GM13976 (cell line): ENCODE measurements at regions not wholly inside any gene's neighbourhood (a gene's known extent, or its start where the extent isn't known, plus 50 kb on each side); places are given as distances from the start of the nearest gene placed in this dataset.

Experiments used
- DNase-seq: peaks from one replicate; pipeline ENCODE4 v3.0.0; 2012; ENCODE audit warnings: low spot score
- in situ Hi-C: fragments of 300-500 bp; cut with MboI; formaldehyde crosslinking; loops from one replicate; pipeline ENCODE4 v1.12.0; 2022; ENCODE audit warnings: low sequenced_read_pairs, mixed read lengths, inconsistent platforms; ENCODE audit not compliant: unreplicated experiment
- TF ChIP-seq, protein P1 (sequence below): IDR thresholded peaks from 2 replicates; pipeline ENCODE4 v1.5.1; 2012; ENCODE audit warnings: borderline replicate concordance, mild to moderate bottlenecking; ENCODE audit not compliant: insufficient read depth; ENCODE audit errors: extremely low read depth, missing control alignments, control extremely low read depth

DNA sequence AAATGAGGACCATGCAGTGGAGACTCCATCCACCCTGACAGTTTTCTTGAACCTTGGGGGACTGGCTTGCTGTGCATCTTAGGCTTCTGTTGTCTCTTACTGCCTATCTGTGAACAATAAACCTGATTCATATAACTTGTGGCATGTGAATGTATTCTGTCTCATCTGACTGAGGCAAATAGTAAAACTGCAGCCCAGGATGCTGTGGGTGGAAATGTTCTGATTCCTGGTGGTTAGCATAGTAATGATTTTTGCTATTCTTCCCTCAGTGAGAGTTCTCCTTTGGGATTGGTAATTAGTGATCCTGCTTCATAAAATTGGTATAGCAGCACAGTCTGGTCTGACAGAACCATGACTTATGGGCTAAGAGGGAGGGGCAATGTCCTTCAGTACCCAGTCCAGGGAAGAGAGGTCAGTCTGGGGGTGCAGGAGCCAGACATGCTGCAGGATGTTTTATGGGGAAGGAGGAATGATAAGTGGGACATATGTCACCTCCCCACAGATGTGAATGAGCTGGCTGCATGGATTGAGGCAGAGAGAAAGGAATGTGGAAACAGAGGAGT, 147.1 kb downstream of the OR2B2 start:
- TF ChIP-seq, protein P1, sequence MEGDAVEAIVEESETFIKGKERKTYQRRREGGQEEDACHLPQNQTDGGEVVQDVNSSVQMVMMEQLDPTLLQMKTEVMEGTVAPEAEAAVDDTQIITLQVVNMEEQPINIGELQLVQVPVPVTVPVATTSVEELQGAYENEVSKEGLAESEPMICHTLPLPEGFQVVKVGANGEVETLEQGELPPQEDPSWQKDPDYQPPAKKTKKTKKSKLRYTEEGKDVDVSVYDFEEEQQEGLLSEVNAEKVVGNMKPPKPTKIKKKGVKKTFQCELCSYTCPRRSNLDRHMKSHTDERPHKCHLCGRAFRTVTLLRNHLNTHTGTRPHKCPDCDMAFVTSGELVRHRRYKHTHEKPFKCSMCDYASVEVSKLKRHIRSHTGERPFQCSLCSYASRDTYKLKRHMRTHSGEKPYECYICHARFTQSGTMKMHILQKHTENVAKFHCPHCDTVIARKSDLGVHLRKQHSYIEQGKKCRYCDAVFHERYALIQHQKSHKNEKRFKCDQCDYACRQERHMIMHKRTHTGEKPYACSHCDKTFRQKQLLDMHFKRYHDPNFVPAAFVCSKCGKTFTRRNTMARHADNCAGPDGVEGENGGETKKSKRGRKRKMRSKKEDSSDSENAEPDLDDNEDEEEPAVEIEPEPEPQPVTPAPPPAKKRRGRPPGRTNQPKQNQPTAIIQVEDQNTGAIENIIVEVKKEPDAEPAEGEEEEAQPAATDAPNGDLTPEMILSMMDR = no peak
- in situ Hi-C loops = no loop called here
- no peak for DNase-seq

DNA sequence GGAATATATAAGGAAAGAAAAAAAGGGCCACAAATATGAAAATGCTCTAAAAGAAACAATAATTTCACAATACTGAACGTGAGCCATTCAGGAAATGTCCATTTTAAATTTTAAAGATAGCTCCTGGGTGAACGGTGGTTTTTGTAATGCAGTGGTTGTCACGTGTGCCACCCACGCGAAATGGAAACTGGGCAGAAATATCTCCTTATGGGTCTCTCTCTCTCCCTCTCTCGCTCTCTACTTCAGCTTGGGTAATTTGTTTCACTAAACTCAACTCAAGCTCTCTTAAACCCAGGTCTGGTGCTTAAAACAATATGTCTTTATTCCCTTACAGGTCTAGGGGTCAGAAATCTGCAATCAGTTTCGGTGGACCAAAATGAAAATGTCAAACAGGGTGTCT, 150.8 kb downstream of the OR2B2 start:
- TF ChIP-seq, protein P1 = no peak
- in situ Hi-C loops = no loop called here
- DNase-seq = peak; percentile 69

DNA sequence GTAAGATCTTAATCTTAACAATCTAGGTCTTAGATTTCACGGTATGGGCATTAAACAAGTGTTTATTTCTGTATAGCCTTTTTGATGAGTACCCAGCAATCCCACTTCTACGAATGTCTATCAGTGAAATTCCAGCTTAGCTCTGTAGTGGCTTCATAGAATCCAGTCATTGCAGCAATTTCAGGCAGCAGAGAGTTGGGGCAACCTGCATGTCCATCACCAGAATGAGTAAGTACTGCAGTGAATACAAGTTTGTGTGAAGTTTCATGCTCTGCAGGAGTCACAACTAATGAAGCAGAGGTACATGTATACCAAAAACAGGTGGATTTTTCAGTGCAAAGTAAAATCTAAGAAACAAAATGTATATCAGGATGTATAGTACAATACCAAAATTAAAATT, 151.7 kb downstream of the OR2B2 start:
- DNase-seq = no peak
- in situ Hi-C loops = no loop called here
- TF ChIP-seq, protein P1 = no peak

DNA sequence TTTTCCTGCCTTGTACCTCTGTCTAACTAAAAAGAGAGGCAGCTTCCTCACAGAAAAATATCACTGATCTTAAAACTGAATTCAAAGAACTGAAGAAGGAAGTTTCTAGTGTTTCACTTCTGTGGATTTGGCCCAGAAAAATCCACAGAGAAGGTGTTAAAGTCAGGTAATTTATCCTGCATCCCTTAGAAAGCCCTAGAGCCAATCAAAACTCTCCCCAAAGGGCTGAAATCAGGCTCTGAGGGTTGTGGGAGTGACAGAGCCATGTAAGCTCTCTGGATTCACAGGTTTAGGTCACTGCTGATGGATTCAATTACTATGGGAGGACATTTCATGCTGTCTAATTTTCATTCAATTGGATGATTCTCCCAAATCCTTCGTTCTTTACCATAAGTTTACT, 152.3 kb downstream of the OR2B2 start:
- no peak for DNase-seq
- TF ChIP-seq, protein P1 = no peak
- in situ Hi-C loops = loop anchor here (10.0 kb wide), 1 partner anchor 245 kb away; no protein-coding TSS in a partner anchor

- no peak for DNase-seq
- in situ Hi-C loops = loop anchor here (10.0 kb wide), 1 partner anchor 244 kb away; no protein-coding TSS in a partner anchor
- TF ChIP-seq, protein P1 = no peak
Observed at GRCh38 chr6:27758491-27758890, 153.7 kb downstream of the OR2B2 start.

- DNase-seq = peak; percentile 60
- TF ChIP-seq, protein P1 = no peak
- in situ Hi-C loops = loop anchor here (10.0 kb wide), 1 partner anchor 243 kb away; no protein-coding TSS in a partner anchor
Observed at GRCh38 chr6:27757307-27757706, 154.9 kb downstream of the OR2B2 start.
